ENCODE measurements at regions not wholly inside any gene's neighbourhood (a gene's known extent, or its start where the extent isn't known, plus 50 kb on each side); places are given as distances from the start of the nearest gene placed in this dataset.

GRCh38 chr2:129802290-129802689 is 177.2 kb upstream of the RAB6C start:
- DNase-seq (ENCODE audit: low spot score) = no peak
- Histone ChIP-seq H3K4me2 (no peak overlapping the region), H3K79me2 (ENCODE audit: low read depth) (no peaks in the 10 kb centered on the region), H3K36me3 (no peaks in the 10 kb centered on the region), H3K27me3 (no peaks in the 10 kb centered on the region), H3K4me1 (peaks cover 15% of the 10 kb centered on the region), H3K4me3 (no peak overlapping the region), H3K9ac (no peak overlapping the region), H3K27ac (no peak overlapping the region), H3K9me3 (ENCODE audit: low read depth) (no peaks in the 10 kb centered on the region), H2AFZ (replicated peaks) (no peak overlapping the region), H3F3A (ENCODE audit: low read depth) (peaks cover 8% of the 10 kb centered on the region), H4K20me1 (ENCODE audit: low read depth) (no peaks in the 10 kb centered on the region)
- peaks cover 3% of the 10 kb centered on the region for H3K27me3 Mint-ChIP-seq (ENCODE audit: insufficient read depth, low read depth)
- H3K4me3 Mint-ChIP-seq = no peak overlapping the region
- H3K27ac Mint-ChIP-seq = no peak overlapping the region
- peaks cover 2% of the 10 kb centered on the region for H3K9me3 Mint-ChIP-seq
- TF ChIP-seq CTCF (IDR thresholded peaks at IDR 0.05) (no peak), EZH2 (IDR thresholded peaks at IDR 0.05) (no peak), EZH2phosphoT487 (IDR thresholded peaks at IDR 0.05) (no peak)
- H3K36me3 Mint-ChIP-seq = no peaks in the 10 kb centered on the region
- H3K4me1 Mint-ChIP-seq = peaks cover 16% of the 10 kb centered on the region

- H3K27ac ChIP-seq = no peak overlapping the region
- no peak overlapping the region for H3K4me3 ChIP-seq
- H3K27me3 ChIP-seq = no peaks in the 10 kb centered on the region
- Mint-ChIP-seq H3K4me3 (no peak overlapping the region), H3K36me3 (no peaks in the 10 kb centered on the region), H3K9me3 (peaks cover 2% of the 10 kb centered on the region), H3K27me3 (ENCODE audit: insufficient read depth, low read depth) (peaks cover 3% of the 10 kb centered on the region), H3K27ac (no peak overlapping the region), H3K4me1 (peaks cover 19% of the 10 kb centered on the region)
- no peak overlapping the region for H3K4me2 ChIP-seq
- H3K36me3 ChIP-seq = no peaks in the 10 kb centered on the region
- H4K20me1 ChIP-seq (ENCODE audit: low read depth) = no peaks in the 10 kb centered on the region
- no peak for DNase-seq (ENCODE audit: low spot score)
- no peak overlapping the region for H2AFZ ChIP-seq (replicated peaks)
- no peak for TF ChIP-seq EZH2phosphoT487 (IDR thresholded peaks at IDR 0.05)
- no peak for TF ChIP-seq EZH2 (IDR thresholded peaks at IDR 0.05)
- TF ChIP-seq CTCF (IDR thresholded peaks at IDR 0.05) = no peak
- H3K9me3 ChIP-seq (ENCODE audit: low read depth) = no peaks in the 10 kb centered on the region
- H3F3A ChIP-seq (ENCODE audit: low read depth) = peaks cover 8% of the 10 kb centered on the region
- H3K79me2 ChIP-seq (ENCODE audit: low read depth) = no peaks in the 10 kb centered on the region
- H3K9ac ChIP-seq = no peak overlapping the region
- H3K4me1 ChIP-seq = peaks cover 16% of the 10 kb centered on the region
Measured at GRCh38 chr2:129803032-129803431, 176.4 kb upstream of the RAB6C start.

DNA sequence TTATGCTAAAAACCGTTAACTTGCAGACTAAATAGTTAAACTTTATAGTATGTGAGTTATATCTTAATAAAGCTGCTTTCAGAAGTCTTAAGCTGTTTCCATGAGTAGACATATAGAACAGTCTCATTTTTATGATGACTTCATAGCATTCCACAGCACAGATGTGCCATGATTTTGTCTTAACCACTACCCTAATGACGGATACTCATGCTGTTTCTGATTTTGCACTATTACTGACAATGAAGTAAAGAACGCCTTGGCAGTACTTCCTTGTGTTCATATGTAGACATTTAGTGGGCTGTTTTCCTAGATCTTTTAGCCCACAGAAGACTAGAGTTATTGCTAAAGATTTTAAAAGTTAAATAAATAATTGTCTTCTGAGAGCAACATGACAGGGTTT is 175.6 kb upstream of the RAB6C start:
- no peaks in the 10 kb centered on the region for H3K36me3 ChIP-seq
- Mint-ChIP-seq H3K27me3 (ENCODE audit: insufficient read depth, low read depth) (peaks cover 3% of the 10 kb centered on the region), H3K27ac (no peak overlapping the region), H3K4me1 (peaks cover 19% of the 10 kb centered on the region), H3K36me3 (no peaks in the 10 kb centered on the region), H3K9me3 (no peaks in the 10 kb centered on the region), H3K4me3 (no peak overlapping the region)
- TF ChIP-seq CTCF (IDR thresholded peaks at IDR 0.05) (no peak), EZH2phosphoT487 (IDR thresholded peaks at IDR 0.05) (no peak), EZH2 (IDR thresholded peaks at IDR 0.05) (no peak)
- no peaks in the 10 kb centered on the region for H3K9me3 ChIP-seq (ENCODE audit: low read depth)
- H4K20me1 ChIP-seq (ENCODE audit: low read depth) = no peaks in the 10 kb centered on the region
- no peak overlapping the region for H2AFZ ChIP-seq (replicated peaks)
- H3F3A ChIP-seq (ENCODE audit: low read depth) = peaks cover 8% of the 10 kb centered on the region
- H3K27ac ChIP-seq = no peak overlapping the region
- no peak overlapping the region for H3K9ac ChIP-seq
- no peaks in the 10 kb centered on the region for H3K79me2 ChIP-seq (ENCODE audit: low read depth)
- H3K4me3 ChIP-seq = no peak overlapping the region
- peaks cover 16% of the 10 kb centered on the region for H3K4me1 ChIP-seq
- no peak for DNase-seq (ENCODE audit: low spot score)
- H3K4me2 ChIP-seq = no peak overlapping the region
- H3K27me3 ChIP-seq = no peaks in the 10 kb centered on the region

Measured in neural progenitor cell (in vitro differentiated cells).